Upper lobe of left lung (tissue), 6 donors: ENCODE measurements at regions not wholly inside any gene's neighbourhood (a gene's known extent, or its start where the extent isn't known, plus 50 kb on each side); places are given as distances from the start of the nearest gene placed in this dataset.

Experiments used
- ATAC-seq, 2 donors: fragments of 200-7000 bp; cut with Tn5 transposase; one replicate each; pipeline ENCODE4 v1.9.1; 2022; ENCODE audit warnings: mild to moderate bottlenecking in 2 of 2, moderate library complexity in 2 of 2; ENCODE audit not compliant: low FRiP score in 2 of 2
- DNase-seq, 2 donors: peaks; one replicate each; pipeline ENCODE4 v3.0.0-alpha.2; 2019 to 2020
- H3K27ac ChIP-seq, 4 donors: fragments of 200-600 bp; sonication (generic); one replicate each; pipeline ENCODE4 v1.5.1; 2016 to 2019
- H3K27me3 ChIP-seq, 4 donors: fragments of 200-600 bp; sonication (generic); one replicate each; pipeline ENCODE4 v1.5.1; 2017 to 2019
- H3K36me3 ChIP-seq, 4 donors: fragments of 200-600 bp; sonication (generic); one replicate each; pipeline ENCODE4 v1.5.1; 2016 to 2019
- H3K4me1 ChIP-seq, 4 donors: fragments of 200-600 bp; sonication (generic); one replicate each; pipeline ENCODE4 v1.5.1; 2018 to 2019
- H3K4me3 ChIP-seq, 4 donors: fragments of 200-600 bp; sonication (generic); one replicate each; pipeline ENCODE4 v1.5.1; 2017 to 2019; ENCODE audit warnings: mild to moderate bottlenecking in 2 of 4, moderate library complexity in 1 of 4
- H3K9me3 ChIP-seq, 4 donors: fragments of 200-600 bp; sonication (generic); one replicate each; pipeline ENCODE4 v1.5.1; 2018 to 2019
- CTCF ChIP-seq, 6 experiments: fragments of 450-650 bp in 4 of 6; fragments of 200-600 bp in 2 of 6; sonication (generic) in 2 of 6; IDR thresholded peaks; one replicate each; pipeline ENCODE4 v1.5.1; 2016 to 2019; ENCODE audit warnings: antibody characterized with exemption in 6 of 6
- EP300 ChIP-seq, 4 donors: sonication (generic); formaldehyde crosslinking; IDR thresholded peaks; one replicate each; pipeline ENCODE4 v1.5.1; 2017; ENCODE audit warnings: antibody characterized with exemption in 4 of 4, control low read depth in 2 of 4
- POLR2A ChIP-seq, 4 donors: fragments of 450-650 bp; IDR thresholded peaks; one replicate each; pipeline ENCODE4 v1.5.1; 2016 to 2017; ENCODE audit warnings: antibody characterized with exemption in 4 of 4, mild to moderate bottlenecking in 2 of 4
- POLR2AphosphoS5 ChIP-seq, 2 donors: sonication (generic); formaldehyde crosslinking; IDR thresholded peaks; one replicate each; pipeline ENCODE4 v1.5.1; 2017; ENCODE audit warnings: antibody characterized with exemption in 2 of 2
- WGBS, 2 donors: methylation state at CpG; one replicate each; pipeline ENCODE4 v1.1.5; 2017 to 2018; 5-methylcytosine and 5-hydroxymethylcytosine counted together
- donor health status: DM: no; HTN: no; CAD: no; lungs with moderate emphysema.
- donor health status: DM: no; HTN: yes; CAD: no; lungs with severe emphysema.

- H3K9me3 ChIP-seq: no peaks in the 10 kb centered on the region
- TF ChIP-seq POLR2AphosphoS5 (IDR thresholded peaks at IDR 0.05) (no peak), POLR2A (IDR thresholded peaks at IDR 0.05) (no peak), CTCF (IDR thresholded peaks at IDR 0.05) (no peak), EP300 (IDR thresholded peaks at IDR 0.05) (no peak)
- DNase-seq (no peak), ATAC-seq (no peak)
- H3K36me3 ChIP-seq: no peaks in the 10 kb centered on the region
- H3K4me3 ChIP-seq: no peak overlapping the region
- H3K4me1 ChIP-seq: no peaks in the 10 kb centered on the region
- no peak overlapping the region for H3K27ac ChIP-seq
- no peaks in the 10 kb centered on the region for H3K27me3 ChIP-seq
These were observed 72.0 kb upstream of the ACVR2A start for GRCh38 chr2:147772781-147773180.

- no peak for DNase-seq
These were observed 81.0 kb upstream of the ACVR2A start for GRCh38 chr2:147763861-147764260.

GRCh38 chr2:147760984-147761383 is 83.8 kb upstream of the ACVR2A start:
- Histone ChIP-seq H3K27ac (no peak overlapping the region), H3K4me1 (no peaks in the 10 kb centered on the region), H3K9me3 (no peaks in the 10 kb centered on the region), H3K36me3 (no peaks in the 10 kb centered on the region), H3K4me3 (no peak overlapping the region), H3K27me3 (no peaks in the 10 kb centered on the region)
- 66 to 78% methylated on average over 2 of the region's 2 CpGs for WGBS, 2 donors
- TF ChIP-seq EP300 (IDR thresholded peaks at IDR 0.05) (no peak), CTCF (IDR thresholded peaks at IDR 0.05) (no peak), POLR2AphosphoS5 (IDR thresholded peaks at IDR 0.05) (no peak), POLR2A (IDR thresholded peaks at IDR 0.05) (no peak)
- ATAC-seq: no peak
- DNase-seq: no peak

More at GRCh38 chr2:147763861-147764260, 81.0 kb upstream of the ACVR2A start:
- no peak for ATAC-seq
- Histone ChIP-seq H3K36me3 (no peaks in the 10 kb centered on the region), H3K4me1 (no peaks in the 10 kb centered on the region), H3K27ac (no peak overlapping the region), H3K27me3 (no peaks in the 10 kb centered on the region), H3K4me3 (no peak overlapping the region), H3K9me3 (no peaks in the 10 kb centered on the region)
- TF ChIP-seq POLR2A (IDR thresholded peaks at IDR 0.05): no peak
- TF ChIP-seq EP300 (IDR thresholded peaks at IDR 0.05): no peak
- TF ChIP-seq POLR2AphosphoS5 (IDR thresholded peaks at IDR 0.05): no peak
- TF ChIP-seq CTCF (IDR thresholded peaks at IDR 0.05): no peak

- no peak overlapping the region for H3K4me3 ChIP-seq
- no peaks in the 10 kb centered on the region for H3K4me1 ChIP-seq
- ATAC-seq: no peak
- TF ChIP-seq CTCF (IDR thresholded peaks at IDR 0.05): no peak
- TF ChIP-seq POLR2A (IDR thresholded peaks at IDR 0.05): no peak
- no peak for TF ChIP-seq EP300 (IDR thresholded peaks at IDR 0.05)
- no peak for TF ChIP-seq POLR2AphosphoS5 (IDR thresholded peaks at IDR 0.05)
- 60 to 92% methylated on average over 3 of the region's 3 CpGs for WGBS, 2 donors
- no peaks in the 10 kb centered on the region for H3K9me3 ChIP-seq
- H3K27me3 ChIP-seq: no peaks in the 10 kb centered on the region
- no peaks in the 10 kb centered on the region for H3K36me3 ChIP-seq
- DNase-seq: no peak
- H3K27ac ChIP-seq: no peak overlapping the region
These were observed 85.3 kb upstream of the ACVR2A start for GRCh38 chr2:147759536-147759935.

GRCh38 chr2:147758821-147759220 is 86.0 kb upstream of the ACVR2A start:
- Histone ChIP-seq H3K27ac (no peak overlapping the region), H3K4me3 (no peak overlapping the region), H3K36me3 (no peaks in the 10 kb centered on the region), H3K27me3 (no peaks in the 10 kb centered on the region), H3K9me3 (no peaks in the 10 kb centered on the region), H3K4me1 (no peaks in the 10 kb centered on the region)
- ATAC-seq (no peak), DNase-seq (no peak)
- no peak for TF ChIP-seq EP300 (IDR thresholded peaks at IDR 0.05)
- TF ChIP-seq POLR2A (IDR thresholded peaks at IDR 0.05): no peak
- TF ChIP-seq CTCF (IDR thresholded peaks at IDR 0.05): no peak
- no peak for TF ChIP-seq POLR2AphosphoS5 (IDR thresholded peaks at IDR 0.05)
- 79 to 83% methylated on average over 2 of the region's 2 CpGs for WGBS, 2 donors
